NCI-H2107 treated with DMSO at 0.1 percent for 48 hours (cell line): ENCODE measurements at regions not wholly inside any gene's neighbourhood (a gene's known extent, or its start where the extent isn't known, plus 50 kb on each side); places are given as distances from the start of the nearest gene placed in this dataset.
"Not testable (repeated sequence)": the region's sequence is repeated elsewhere in the genome, so short reads cannot be mapped to it uniquely, and the experiment has no call there.

Experiments used
- DNase-seq: peaks from one replicate; lab custom pipeline; 2025; ENCODE audit not compliant: unreplicated experiment; lab: John Stamatoyannopoulos, UW

DNA sequence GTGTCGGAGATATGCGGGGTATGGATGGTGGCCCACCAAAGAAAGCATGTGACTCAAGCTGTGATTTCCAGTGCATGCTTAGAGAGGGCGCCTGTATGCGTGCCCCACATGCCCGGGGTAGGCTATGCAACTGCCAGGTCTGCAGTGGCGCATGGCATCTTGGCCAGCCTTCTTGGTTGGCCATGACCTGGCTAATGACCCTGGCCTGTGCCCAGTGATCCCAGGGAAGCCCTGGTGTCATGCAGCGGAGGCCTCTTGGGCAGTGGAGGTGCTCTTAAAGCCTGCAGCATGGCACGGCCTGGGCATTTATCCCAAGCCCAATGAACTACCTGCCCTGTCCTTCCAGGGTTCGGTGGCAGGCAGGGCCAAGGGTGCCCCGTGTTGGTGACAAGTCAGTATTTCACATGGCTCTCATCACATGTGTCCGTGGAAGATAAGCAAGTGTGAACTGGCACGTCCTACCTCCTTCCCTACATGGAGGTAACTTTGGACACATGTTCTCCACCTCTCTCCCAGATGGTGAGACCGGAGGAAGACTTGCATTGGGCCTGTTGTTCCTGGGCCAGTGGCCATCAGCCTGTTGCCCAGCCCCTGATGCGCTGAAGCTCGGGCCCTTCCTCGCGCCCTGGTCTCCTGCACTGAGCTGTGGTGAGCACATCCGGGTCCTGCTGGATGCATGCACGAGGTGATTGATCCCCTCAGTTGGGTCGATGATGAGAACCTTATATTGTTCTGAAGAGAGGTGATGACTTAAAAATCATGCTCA, 192.0 kb downstream of the UBE3A start:
- DNase-seq: no peak

- DNase-seq: no peak
Measured at GRCh38 chr15:25247407-25248038, 191.3 kb downstream of the UBE3A start.

- not testable (repeated sequence) for DNase-seq
Measured at GRCh38 chr15:25248087-25248486, 190.7 kb downstream of the UBE3A start.

DNA sequence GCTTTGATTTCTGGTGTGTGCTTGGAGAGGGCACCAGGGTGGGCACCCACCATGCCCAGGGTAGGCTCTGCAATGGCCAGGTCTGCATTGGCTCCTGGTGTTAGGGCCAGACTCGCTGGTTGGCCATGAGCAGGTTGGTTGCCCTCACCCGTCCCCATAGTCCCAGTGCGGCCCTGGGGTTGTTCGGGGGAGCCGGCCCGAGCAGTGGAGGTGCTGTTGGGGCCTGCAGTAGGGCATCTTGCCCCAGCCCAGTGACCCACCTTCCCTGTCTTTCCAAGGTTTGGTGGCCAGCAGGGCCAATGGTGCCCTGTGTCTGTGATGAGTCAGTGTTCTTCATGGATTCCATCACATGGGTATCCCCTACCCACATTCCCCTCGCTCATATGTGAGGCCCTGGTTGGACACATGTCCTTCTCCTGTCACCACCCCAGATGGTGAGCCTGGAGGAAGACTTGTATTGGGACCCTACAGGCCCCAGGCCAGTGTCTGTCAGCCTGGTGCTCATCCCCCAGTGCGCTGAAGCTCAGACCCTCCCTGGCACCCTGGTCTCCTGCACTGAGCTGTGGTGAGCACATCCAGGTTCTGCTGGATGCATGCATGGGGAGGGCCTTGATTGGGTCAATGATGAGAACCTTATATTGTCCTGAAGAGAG, 190.1 kb downstream of the UBE3A start:
- no peak for DNase-seq

DNA sequence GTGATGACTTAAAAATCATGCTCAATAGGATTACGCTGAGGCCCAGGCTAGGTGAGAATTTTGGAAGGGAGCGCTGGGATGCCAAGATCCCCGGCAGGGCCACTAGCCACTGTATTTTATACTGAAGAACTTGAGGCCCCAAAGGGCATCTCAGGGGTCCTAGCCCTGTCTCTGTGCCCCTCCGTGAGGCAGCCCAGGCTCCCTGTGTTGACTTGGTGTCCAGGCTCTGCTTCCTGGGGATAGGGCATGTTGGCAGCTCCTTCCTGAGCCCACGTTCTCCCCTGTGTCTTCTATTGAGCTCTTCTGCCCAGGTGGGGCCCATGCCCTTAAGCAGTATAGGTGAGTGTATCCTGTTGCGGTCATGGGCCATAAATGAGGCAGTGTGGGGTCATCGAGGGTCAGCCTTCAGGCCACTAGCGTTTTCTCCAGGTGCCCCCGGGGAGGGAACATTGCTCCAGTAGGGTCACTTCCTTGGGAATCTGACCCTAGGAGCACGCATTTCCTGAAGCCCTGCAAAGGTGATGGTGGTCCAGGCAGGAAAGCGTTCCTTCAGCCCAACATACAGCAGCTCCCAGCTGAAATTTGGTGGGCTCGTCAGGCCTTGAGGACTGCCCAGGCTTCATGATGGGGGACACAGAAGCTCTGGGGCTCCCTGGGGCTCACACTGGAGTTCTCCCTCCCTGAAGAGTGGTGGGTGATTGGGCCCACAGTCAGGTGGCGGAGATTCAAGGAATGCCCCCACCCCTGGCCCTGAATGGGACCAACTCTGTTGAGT, 189.4 kb downstream of the UBE3A start:
- no peak for DNase-seq

DNA sequence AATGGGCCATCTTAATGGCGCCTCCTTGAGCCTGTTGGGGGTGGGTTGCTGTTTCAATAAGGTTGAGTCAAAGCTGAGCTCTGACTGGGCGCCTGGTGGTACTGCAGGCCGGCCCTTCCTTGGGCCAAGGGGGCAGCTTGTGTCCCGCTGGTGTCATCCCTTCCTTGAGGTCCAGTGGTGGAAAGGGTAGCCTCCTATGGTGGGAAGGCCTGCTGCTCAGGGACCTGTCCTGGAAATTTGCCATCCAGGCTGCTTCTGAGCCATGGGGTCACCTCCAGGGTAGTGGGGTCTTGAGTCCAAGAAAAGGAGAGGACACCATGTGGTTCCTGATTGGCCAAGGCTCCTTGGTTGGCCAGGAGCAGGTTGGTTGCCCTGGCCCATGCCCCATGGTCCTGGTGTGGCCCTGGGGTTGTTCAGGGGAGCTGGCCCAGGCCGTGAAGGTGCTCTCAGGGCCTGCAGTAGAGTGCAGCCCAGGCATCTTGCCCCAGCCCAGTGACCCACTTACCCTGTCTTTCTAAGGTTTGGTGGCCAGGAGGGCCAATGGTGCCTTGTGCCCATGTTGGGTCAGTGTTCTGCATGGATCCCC, 188.7 kb downstream of the UBE3A start:
- no peak for DNase-seq

- DNase-seq: no peak
Measured at GRCh38 chr15:25250906-25251622, 187.8 kb downstream of the UBE3A start.

DNA sequence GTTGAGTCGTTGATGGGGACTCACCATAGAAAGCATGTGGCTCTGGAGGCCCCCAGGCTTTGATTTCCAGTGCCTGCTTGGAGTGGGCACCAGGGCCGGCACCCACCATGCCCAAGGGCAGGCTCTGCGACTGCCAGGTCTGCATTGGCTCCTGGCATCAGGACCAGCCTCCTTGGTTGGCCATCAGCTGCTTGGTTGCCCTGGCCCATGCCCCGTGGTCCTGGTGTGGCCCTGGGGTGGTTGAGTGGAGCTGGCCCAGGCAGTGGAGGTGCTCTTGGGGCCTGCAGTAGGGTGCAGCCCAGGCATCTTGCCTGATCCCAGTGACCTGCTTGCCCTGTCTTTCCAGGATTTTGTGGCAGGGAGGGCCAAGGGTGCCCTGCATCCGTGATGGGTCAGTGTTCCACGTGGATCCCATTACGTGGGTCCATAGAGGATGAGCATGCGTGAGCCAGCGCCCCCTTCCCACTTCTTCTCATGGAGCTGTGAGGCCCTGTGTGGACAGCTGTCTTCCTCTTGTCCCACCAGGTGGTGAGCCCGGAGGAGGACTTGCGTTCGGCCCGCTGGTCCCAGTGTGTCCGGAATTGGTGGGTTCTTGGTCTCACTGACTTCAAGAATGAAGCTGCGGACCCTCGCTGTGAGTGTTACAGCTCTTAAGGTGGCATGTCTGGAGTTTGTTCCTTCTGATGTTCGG, 187.0 kb downstream of the UBE3A start:
- no peak for DNase-seq

DNA sequence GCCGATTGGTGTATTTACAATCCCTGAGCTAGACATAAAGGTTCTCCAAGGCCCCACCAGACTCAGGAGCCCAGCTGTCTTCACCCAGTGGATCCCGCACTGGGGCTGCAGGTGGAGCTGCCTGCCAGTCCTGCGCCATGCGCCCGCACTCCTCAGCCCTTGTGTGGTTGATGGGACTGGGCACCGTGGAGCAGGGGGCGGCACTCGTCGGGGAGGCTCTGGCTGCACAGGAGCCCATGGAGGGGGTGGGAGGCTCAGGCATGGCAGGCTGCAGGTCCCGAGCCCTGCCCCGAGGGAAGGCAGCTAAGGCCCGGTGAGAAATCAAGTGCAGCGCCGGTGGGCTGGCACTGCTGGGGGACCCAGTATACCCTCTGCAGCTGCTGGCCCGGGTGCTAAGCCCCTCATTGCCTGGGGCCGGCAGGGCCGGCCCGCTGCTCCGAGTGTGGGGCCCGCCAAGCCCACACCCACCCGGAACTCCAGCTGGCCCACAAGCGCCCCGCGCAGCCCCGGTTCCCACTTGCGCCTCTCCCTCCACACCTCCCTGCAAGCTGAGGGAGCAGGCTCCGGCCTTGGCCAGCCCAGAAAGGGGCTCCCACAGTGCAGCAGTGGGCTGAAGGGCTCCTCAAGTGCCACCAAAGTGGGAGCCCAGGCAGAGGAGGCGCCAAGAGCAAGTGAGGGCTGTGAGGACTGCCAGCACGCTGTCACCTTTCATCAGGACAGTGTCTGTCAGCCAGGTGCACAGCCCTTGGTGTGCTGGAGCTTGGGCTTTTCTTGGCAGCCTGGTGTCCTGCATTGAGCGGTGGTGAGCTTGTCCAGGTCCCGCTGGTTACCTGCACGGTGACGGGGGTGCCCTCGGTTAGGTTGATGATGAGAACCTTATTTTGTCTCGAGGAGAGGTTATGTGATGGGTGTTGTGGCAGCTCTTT, 185.5 kb downstream of the UBE3A start:
- not testable (repeated sequence) for DNase-seq

GRCh38 chr15:25268166-25268565, 170.7 kb downstream of the UBE3A start:
- no peak for DNase-seq
